Vagina (tissue), 2 donors: ENCODE measurements at regions not wholly inside any gene's neighbourhood (a gene's known extent, or its start where the extent isn't known, plus 50 kb on each side); places are given as distances from the start of the nearest gene placed in this dataset.
A peak's percentile ranks its signal among the peaks of the same experiment; 100 is the strongest.

Source experiments
- DNase-seq, 2 donors: peaks; one replicate each; pipeline ENCODE4 v3.0.0-alpha.2; 2017; ENCODE audit errors: extremely low spot score in 2 of 2
- H3K27ac ChIP-seq: fragments of 200-600 bp; sonication (generic); one replicate; pipeline ENCODE4 v1.5.1; 2019
- H3K27me3 ChIP-seq: fragments of 200-600 bp; sonication (generic); one replicate; pipeline ENCODE4 v1.5.1; 2019
- H3K36me3 ChIP-seq, 2 donors: fragments of 200-600 bp; sonication (generic); one replicate each; pipeline ENCODE4 v1.5.1; 2017 to 2019
- H3K4me1 ChIP-seq: fragments of 200-600 bp; sonication (generic); one replicate; pipeline ENCODE4 v1.5.1; 2019
- H3K4me3 ChIP-seq, 2 donors: fragments of 200-600 bp; sonication (generic); 1 replicate in 1 of 2; 2 replicates in 1 of 2; pipeline ENCODE4 v1.5.1; 2016 to 2019
- H3K9me3 ChIP-seq: fragments of 200-600 bp; sonication (generic); one replicate; pipeline ENCODE4 v1.5.1; 2019
- CTCF ChIP-seq, 3 experiments: fragments of 450-650 bp in 2 of 3; fragments of 200-600 bp in 1 of 3; sonication (generic) in 1 of 3; IDR thresholded peaks; one replicate each; pipeline ENCODE4 v1.5.1; 2017 to 2019; ENCODE audit warnings: antibody characterized with exemption in 3 of 3, mild to moderate bottlenecking in 2 of 3, moderate library complexity in 2 of 3
- POLR2A ChIP-seq, 2 donors: fragments of 450-650 bp; IDR thresholded peaks; one replicate each; pipeline ENCODE4 v1.6.1; 2017; ENCODE audit warnings: antibody characterized with exemption in 2 of 2, mild to moderate bottlenecking in 2 of 2, moderate library complexity in 2 of 2
- POLR2AphosphoS5 ChIP-seq, 2 donors: sonication (generic); formaldehyde crosslinking; IDR thresholded peaks; one replicate each; pipeline ENCODE4 v1.9.0; 2017; ENCODE audit warnings: antibody characterized with exemption in 2 of 2, mild to moderate bottlenecking in 2 of 2, low read depth in 1 of 2; ENCODE audit not compliant: insufficient read depth in 1 of 2
- intact Hi-C: fragments of 100-400 bp; cut with DNase I; formaldehyde crosslinking; loops from one replicate; pipeline ENCODE4 v1.15.1; 2023

GRCh38 chr9:14424983-14425382 is 111.0 kb upstream of the NFIB start:
- TF ChIP-seq CTCF (IDR thresholded peaks at IDR 0.05) = no peak
- TF ChIP-seq POLR2AphosphoS5 (IDR thresholded peaks at IDR 0.05; ENCODE audit: insufficient read depth in 1 of 2, low read depth in 1 of 2) = no peak
- no peak for TF ChIP-seq POLR2A (IDR thresholded peaks at IDR 0.05)
- intact Hi-C loops = no loop called here
- no peak for DNase-seq
- no peaks in the 10 kb centered on the region for H3K36me3 ChIP-seq
- H3K27ac ChIP-seq = no peak overlapping the region
- H3K9me3 ChIP-seq = no peaks in the 10 kb centered on the region
- no peaks in the 10 kb centered on the region for H3K27me3 ChIP-seq
- no peak overlapping the region for H3K4me3 ChIP-seq
- H3K4me1 ChIP-seq = no peaks in the 10 kb centered on the region

DNA sequence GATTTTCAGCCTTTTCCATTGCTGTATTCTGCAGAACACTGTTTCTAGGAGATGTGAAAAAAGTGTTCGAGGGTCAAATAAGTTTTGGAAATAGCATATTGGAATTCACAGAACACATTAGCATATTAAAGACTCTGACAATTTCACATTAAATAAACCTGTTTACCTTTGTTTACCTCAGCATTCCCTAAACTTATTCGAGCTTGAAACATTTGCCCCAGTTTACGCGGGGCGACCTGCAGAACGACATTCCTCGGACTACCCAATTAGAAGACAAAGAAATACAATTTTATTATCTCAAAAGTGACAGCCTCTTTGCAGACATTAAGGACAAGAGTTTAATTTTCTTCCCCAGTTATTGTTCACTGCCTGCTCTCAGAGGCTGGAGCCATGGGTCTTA is 110.3 kb upstream of the NFIB start:
- TF ChIP-seq CTCF (IDR thresholded peaks at IDR 0.05) (no peak), POLR2A (IDR thresholded peaks at IDR 0.05) (no peak), POLR2AphosphoS5 (IDR thresholded peaks at IDR 0.05; ENCODE audit: insufficient read depth in 1 of 2, low read depth in 1 of 2) (no peak)
- no peaks in the 10 kb centered on the region for H3K27me3 ChIP-seq
- no peak for DNase-seq
- H3K36me3 ChIP-seq = no peaks in the 10 kb centered on the region
- H3K4me1 ChIP-seq = no peaks in the 10 kb centered on the region
- intact Hi-C loops = no loop called here
- no peak overlapping the region for H3K4me3 ChIP-seq
- H3K27ac ChIP-seq = no peak overlapping the region
- H3K9me3 ChIP-seq = no peaks in the 10 kb centered on the region

DNA sequence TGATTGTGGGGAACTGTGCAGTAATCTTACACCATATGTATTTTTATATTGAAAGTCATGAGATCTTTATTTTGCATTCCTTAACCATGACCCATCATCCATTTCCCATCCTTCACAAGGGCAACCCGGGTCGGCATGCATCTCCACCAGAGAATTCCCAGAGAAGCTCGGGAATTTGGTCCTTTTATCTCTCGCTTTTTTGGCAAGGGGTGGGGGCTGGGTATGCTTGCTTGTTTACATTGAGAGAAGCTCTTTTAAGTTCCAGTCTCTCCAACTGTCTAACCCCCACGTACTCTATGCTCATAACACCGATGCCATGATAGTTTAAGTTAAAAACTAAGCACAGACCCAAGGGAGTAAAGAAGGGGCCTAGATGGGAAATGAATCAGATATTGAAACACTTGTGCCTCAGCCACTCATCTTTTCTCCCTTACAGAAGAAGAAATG is 109.9 kb upstream of the NFIB start:
- Histone ChIP-seq H3K4me1 (peaks cover 2% of the 10 kb centered on the region), H3K36me3 (no peaks in the 10 kb centered on the region), H3K27ac (no peak overlapping the region), H3K4me3 (no peak overlapping the region), H3K9me3 (no peaks in the 10 kb centered on the region), H3K27me3 (no peaks in the 10 kb centered on the region)
- no peak for DNase-seq
- intact Hi-C loops = no loop called here
- no peak for TF ChIP-seq POLR2AphosphoS5 (IDR thresholded peaks at IDR 0.05; ENCODE audit: insufficient read depth in 1 of 2, low read depth in 1 of 2)
- no peak for TF ChIP-seq POLR2A (IDR thresholded peaks at IDR 0.05)
- no peak for TF ChIP-seq CTCF (IDR thresholded peaks at IDR 0.05)

GRCh38 chr9:14421291-14421690 is 107.3 kb upstream of the NFIB start:
- intact Hi-C loops = no loop called here
- TF ChIP-seq CTCF (IDR thresholded peaks at IDR 0.05) (no peak), POLR2A (IDR thresholded peaks at IDR 0.05) (no peak), POLR2AphosphoS5 (IDR thresholded peaks at IDR 0.05; ENCODE audit: insufficient read depth in 1 of 2, low read depth in 1 of 2) (no peak)
- Histone ChIP-seq H3K27ac (no peak overlapping the region), H3K27me3 (no peaks in the 10 kb centered on the region), H3K4me3 (no peak overlapping the region), H3K4me1 (peaks cover 9% of the 10 kb centered on the region), H3K36me3 (no peaks in the 10 kb centered on the region), H3K9me3 (no peaks in the 10 kb centered on the region)
- DNase-seq = no peak

DNA sequence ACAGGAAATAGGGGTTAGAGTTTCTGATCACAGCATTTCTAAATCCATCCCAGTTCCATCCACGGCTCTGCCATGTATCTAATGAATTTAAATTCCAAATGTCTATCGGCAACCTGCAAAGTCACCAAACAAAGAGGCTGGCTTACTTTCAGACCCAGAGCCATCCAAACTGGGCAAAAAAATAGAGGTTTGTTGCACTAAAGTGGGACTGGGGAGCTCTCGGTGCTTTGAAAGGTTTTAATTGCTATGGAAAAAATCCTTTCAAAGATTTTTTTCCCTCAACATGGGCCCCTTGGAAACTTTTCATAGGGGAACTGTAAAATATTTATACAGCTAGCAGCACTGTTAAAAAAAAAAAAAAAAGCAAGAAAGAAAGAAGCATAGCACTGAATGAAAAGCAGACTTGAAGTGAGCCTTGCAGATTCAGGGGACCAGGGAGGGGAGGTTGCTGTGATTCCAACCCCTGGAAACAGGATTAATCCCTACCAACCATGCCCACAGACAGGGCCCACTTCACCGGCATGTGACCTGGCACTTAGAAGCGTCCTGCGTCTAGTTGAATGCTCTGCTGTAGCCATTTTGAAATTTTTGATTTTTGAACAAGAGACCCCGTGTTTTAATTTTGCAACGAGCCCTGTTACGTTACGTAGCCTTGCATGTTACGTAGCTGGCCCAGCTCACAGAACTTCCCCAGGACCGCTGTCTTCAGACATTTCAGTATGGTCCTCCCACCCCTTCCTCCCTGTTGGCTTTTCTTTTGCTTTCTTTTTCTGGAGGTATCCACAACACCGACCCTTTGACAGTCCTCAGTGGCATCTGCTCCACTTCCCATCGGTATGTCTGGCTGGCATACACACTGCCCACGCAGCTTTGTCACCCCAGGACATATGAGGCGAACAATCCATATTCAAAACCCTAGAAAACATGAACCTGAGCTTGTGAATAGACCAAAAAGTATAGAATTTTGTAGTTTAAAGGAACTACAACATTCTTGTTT is 105.3 kb upstream of the NFIB start:
- Histone ChIP-seq H3K9me3 (no peaks in the 10 kb centered on the region), H3K4me1 (peaks cover 9% of the 10 kb centered on the region), H3K4me3 (peak overlapping the region; percentile 5 to 35), H3K27me3 (no peaks in the 10 kb centered on the region), H3K36me3 (no peaks in the 10 kb centered on the region), H3K27ac (no peak overlapping the region)
- no peak for TF ChIP-seq POLR2A (IDR thresholded peaks at IDR 0.05)
- no peak for TF ChIP-seq CTCF (IDR thresholded peaks at IDR 0.05)
- no peak for TF ChIP-seq POLR2AphosphoS5 (IDR thresholded peaks at IDR 0.05; ENCODE audit: insufficient read depth in 1 of 2, low read depth in 1 of 2)
- DNase-seq = no peak
- intact Hi-C loops = no loop called here
